ENCODE measurements at regions not wholly inside any gene's neighbourhood (a gene's known extent, or its start where the extent isn't known, plus 50 kb on each side); places are given as distances from the start of the nearest gene placed in this dataset.

- TF ChIP-seq ZBTB33 (CRISPR knock-in tag; IDR thresholded peaks at IDR 0.05) (no peak), ZNF174 (CRISPR knock-in tag; IDR thresholded peaks at IDR 0.05) (no peak), E2F3 (CRISPR knock-in tag; IDR thresholded peaks at IDR 0.05) (no peak), ETV6 (IDR thresholded peaks at IDR 0.05; ENCODE audit: borderline replicate concordance in 1 of 2, low read depth in 2 of 2, low read length in 1 of 2) (no peak), ETV6 (CRISPR knock-in tag; IDR thresholded peaks at IDR 0.05; ENCODE audit: borderline replicate concordance) (no peak), XRCC5 (IDR thresholded peaks at IDR 0.05; ENCODE audit: low read depth, low read length) (0 out of 2 replicates have a peak, but pooled peaks have one; percentile 37), ZNF134 (CRISPR knock-in tag; conservative IDR thresholded peaks at IDR 0.05) (no peak), ASH1L (IDR thresholded peaks at IDR 0.05; ENCODE audit: borderline replicate concordance, low read depth, partially characterized antibody) (no peak), BRCA1 (IDR thresholded peaks at IDR 0.05) (no peak), BRCA1 (CRISPR knock-in tag; IDR thresholded peaks at IDR 0.05) (no peak), NFE2 (IDR thresholded peaks at IDR 0.05; ENCODE audit: low read depth) (no peak), SMARCA4 (IDR thresholded peaks at IDR 0.05) (no peak), TOE1 (IDR thresholded peaks at IDR 0.05; ENCODE audit: borderline replicate concordance) (0 out of 2 replicates have a peak, but pooled peaks have one; percentile 30), TOE1 (CRISPR knock-in tag; IDR thresholded peaks at IDR 0.05; ENCODE audit: borderline replicate concordance, low read depth) (no peak), USF2 (CRISPR knock-in tag; IDR thresholded peaks at IDR 0.05) (no peak), FOXJ2 (tag; IDR thresholded peaks at IDR 0.05) (no peak), NFIC (IDR thresholded peaks at IDR 0.05) (no peak), DEAF1 (CRISPR knock-in tag; IDR thresholded peaks at IDR 0.05) (peak; percentile 46; the same call in 1 of the 2 replicates), FOXA3 (CRISPR knock-in tag; conservative IDR thresholded peaks at IDR 0.05 in 1 of 2, IDR thresholded peaks at IDR 0.05 in 1 of 2) (no peak), ZNF277 (CRISPR knock-in tag; IDR thresholded peaks at IDR 0.05; ENCODE audit: borderline replicate concordance) (no peak), CREM (IDR thresholded peaks at IDR 0.05; ENCODE audit: low read depth) (peak; percentile 40; the same call in 1 of the 2 replicates), HLTF (IDR thresholded peaks at IDR 0.05) (no peak), MCM7 (IDR thresholded peaks at IDR 0.05) (no peak), HMG20B (CRISPR knock-in tag; IDR thresholded peaks at IDR 0.05) (no peak)
These were observed 55.4 kb upstream of the GLI2 start (continued) for GRCh38 chr2:120680136-120680761.
